MM.1S (cell line): ENCODE measurements at regions not wholly inside any gene's neighbourhood (a gene's known extent, or its start where the extent isn't known, plus 50 kb on each side); places are given as distances from the start of the nearest gene placed in this dataset.
"Not testable (repeated sequence)": the region's sequence is repeated elsewhere in the genome, so short reads cannot be mapped to it uniquely, and the experiment has no call there.

Experiments used
- DNase-seq: peaks from one replicate; pipeline ENCODE4 v3.0.0-alpha.2; 2015
- H2AFZ ChIP-seq: fragments of 300-600 bp; sonication (generic); 2 replicates; pipeline ENCODE4 v1.6.0; 2016; ENCODE audit warnings: antibody characterized with exemption, low read length
- H3F3A ChIP-seq: fragments of 300-600 bp; sonication (generic); 2 replicates; pipeline ENCODE4 v1.6.1; 2016; ENCODE audit warnings: mild to moderate bottlenecking, antibody characterized with exemption, low read length, moderate library complexity, mixed read lengths; ENCODE audit not compliant: insufficient read depth
- H3K27ac ChIP-seq: fragments of 300-600 bp; sonication (generic); 2 replicates; pipeline ENCODE4 v1.5.1; 2016; ENCODE audit warnings: mild to moderate bottlenecking, low read length
- H3K27me3 ChIP-seq: fragments of 300-600 bp; sonication (generic); replicated peaks from 2 replicates; pipeline ENCODE4 v1.6.0; 2016; ENCODE audit warnings: low read length; ENCODE audit not compliant: insufficient read depth
- H3K36me3 ChIP-seq: fragments of 300-600 bp; sonication (generic); replicated peaks from 2 replicates; pipeline ENCODE4 v1.6.1; 2016; ENCODE audit warnings: mild to moderate bottlenecking, low read length, mixed read lengths; ENCODE audit not compliant: insufficient read depth
- H3K4me1 ChIP-seq: fragments of 300-600 bp; sonication (generic); 2 replicates; pipeline ENCODE4 v1.6.1; 2016; ENCODE audit warnings: low read length, mixed read lengths
- H3K4me2 ChIP-seq: fragments of 300-600 bp; sonication (generic); 2 replicates; pipeline ENCODE4 v1.6.0; 2016; ENCODE audit warnings: low read depth, low read length
- H3K4me3 ChIP-seq: fragments of 300-600 bp; sonication (generic); 2 replicates; pipeline ENCODE4 v1.5.1; 2016; ENCODE audit warnings: low read length, mixed read lengths
- H3K79me2 ChIP-seq: fragments of 300-600 bp; sonication (generic); 2 replicates; pipeline ENCODE4 v1.6.1; 2016; ENCODE audit warnings: mixed run types, low read length, mixed read lengths
- H3K9ac ChIP-seq: fragments of 300-600 bp; sonication (generic); 2 replicates; pipeline ENCODE4 v1.6.1; 2016; ENCODE audit warnings: low read length, mixed read lengths
- H3K9me2 ChIP-seq: fragments of 300-600 bp; sonication (generic); replicated peaks from 2 replicates; pipeline ENCODE4 v1.6.1; 2016; ENCODE audit warnings: mild to moderate bottlenecking, low read length, mixed read lengths; ENCODE audit not compliant: insufficient read depth
- H3K9me3 ChIP-seq: fragments of 300-600 bp; sonication (generic); replicated peaks from 2 replicates; pipeline ENCODE4 v1.6.1; 2016; ENCODE audit warnings: mild to moderate bottlenecking, low read length, mixed read lengths; ENCODE audit not compliant: insufficient read depth
- H4K20me1 ChIP-seq: fragments of 300-600 bp; sonication (generic); 2 replicates; pipeline ENCODE4 v1.6.1; 2016; ENCODE audit warnings: mild to moderate bottlenecking, low read length, moderate library complexity, mixed read lengths; ENCODE audit not compliant: insufficient read depth
- EZH2 ChIP-seq: fragments of 300-600 bp; sonication (generic); optimal IDR thresholded peaks from 2 replicates; pipeline ENCODE3; 2017; ENCODE audit warnings: low read depth, mild to moderate bottlenecking, antibody characterized with exemption, low read length, mixed read lengths
- EZH2phosphoT487 ChIP-seq: fragments of 300-600 bp; sonication (generic); IDR thresholded peaks from 2 replicates; pipeline ENCODE4 v1.6.1; 2018; ENCODE audit warnings: antibody characterized with exemption, low read length
- TF ChIP-seq, protein P1 (sequence below): fragments of 300-600 bp; sonication (generic); IDR thresholded peaks from 2 replicates; pipeline ENCODE4 v1.5.1; 2016; ENCODE audit warnings: antibody characterized with exemption, low read length, mixed read lengths

DNA sequence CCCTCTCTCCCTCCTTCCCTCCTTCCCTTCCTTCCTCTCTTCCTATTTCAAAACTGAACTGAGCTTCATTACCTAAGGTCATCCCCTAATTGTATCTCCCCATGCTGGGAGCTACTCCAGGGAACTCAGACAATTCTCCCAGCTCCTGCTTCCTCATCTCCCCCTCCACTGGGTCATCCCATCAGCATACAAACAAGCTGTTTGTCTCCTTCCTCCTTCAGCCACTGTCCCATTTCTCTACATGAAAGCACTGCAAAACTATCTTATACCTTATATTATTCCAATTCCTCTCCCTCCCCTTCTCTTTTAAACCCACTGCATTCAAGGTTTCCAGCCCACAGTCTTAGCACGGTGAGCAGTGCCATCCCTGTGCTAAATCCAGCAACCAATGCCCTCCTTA, 262.4 kb downstream of the AGTPBP1 start:
- no peak for DNase-seq
- TF ChIP-seq, protein P1, sequence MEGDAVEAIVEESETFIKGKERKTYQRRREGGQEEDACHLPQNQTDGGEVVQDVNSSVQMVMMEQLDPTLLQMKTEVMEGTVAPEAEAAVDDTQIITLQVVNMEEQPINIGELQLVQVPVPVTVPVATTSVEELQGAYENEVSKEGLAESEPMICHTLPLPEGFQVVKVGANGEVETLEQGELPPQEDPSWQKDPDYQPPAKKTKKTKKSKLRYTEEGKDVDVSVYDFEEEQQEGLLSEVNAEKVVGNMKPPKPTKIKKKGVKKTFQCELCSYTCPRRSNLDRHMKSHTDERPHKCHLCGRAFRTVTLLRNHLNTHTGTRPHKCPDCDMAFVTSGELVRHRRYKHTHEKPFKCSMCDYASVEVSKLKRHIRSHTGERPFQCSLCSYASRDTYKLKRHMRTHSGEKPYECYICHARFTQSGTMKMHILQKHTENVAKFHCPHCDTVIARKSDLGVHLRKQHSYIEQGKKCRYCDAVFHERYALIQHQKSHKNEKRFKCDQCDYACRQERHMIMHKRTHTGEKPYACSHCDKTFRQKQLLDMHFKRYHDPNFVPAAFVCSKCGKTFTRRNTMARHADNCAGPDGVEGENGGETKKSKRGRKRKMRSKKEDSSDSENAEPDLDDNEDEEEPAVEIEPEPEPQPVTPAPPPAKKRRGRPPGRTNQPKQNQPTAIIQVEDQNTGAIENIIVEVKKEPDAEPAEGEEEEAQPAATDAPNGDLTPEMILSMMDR = no peak
- no peak for TF ChIP-seq EZH2
- TF ChIP-seq EZH2phosphoT487 = no peak
- no peaks in the 10 kb centered on the region for H3K4me1 ChIP-seq
- no peak overlapping the region for H2AFZ ChIP-seq
- no peaks in the 10 kb centered on the region for H3K9me3 ChIP-seq
- no peak overlapping the region for H3K4me3 ChIP-seq
- H3F3A ChIP-seq = no peaks in the 10 kb centered on the region
- no peak overlapping the region for H3K9ac ChIP-seq
- no peak overlapping the region for H3K4me2 ChIP-seq
- H3K79me2 ChIP-seq = no peaks in the 10 kb centered on the region
- no peaks in the 10 kb centered on the region for H3K36me3 ChIP-seq
- no peaks in the 10 kb centered on the region for H4K20me1 ChIP-seq
- no peaks in the 10 kb centered on the region for H3K9me2 ChIP-seq
- no peaks in the 10 kb centered on the region for H3K27me3 ChIP-seq
- no peak overlapping the region for H3K27ac ChIP-seq

DNA sequence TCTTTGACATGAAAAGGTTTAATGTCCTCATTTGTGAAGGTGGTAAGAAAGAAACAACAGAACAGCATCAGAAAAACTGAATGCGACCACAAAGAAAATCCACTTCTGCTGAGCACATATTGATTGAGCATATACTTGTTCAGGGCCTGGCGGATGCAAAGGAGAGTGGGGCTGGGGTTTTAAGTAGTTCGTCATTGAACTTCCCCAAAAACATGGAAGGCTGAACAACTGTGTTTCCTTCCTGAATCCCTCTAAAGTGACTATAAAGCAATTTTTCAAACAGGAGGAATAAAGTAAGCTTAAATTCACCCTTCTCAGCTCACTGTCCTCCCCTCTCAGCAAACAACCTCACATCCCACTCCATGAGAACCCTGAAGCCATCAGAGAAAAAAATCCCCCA, 262.9 kb downstream of the AGTPBP1 start:
- Histone ChIP-seq H2AFZ (no peak overlapping the region), H3K27ac (no peak overlapping the region), H4K20me1 (no peaks in the 10 kb centered on the region), H3K9me3 (no peaks in the 10 kb centered on the region), H3K4me1 (no peaks in the 10 kb centered on the region), H3K36me3 (no peaks in the 10 kb centered on the region), H3K9ac (no peak overlapping the region), H3K4me2 (no peak overlapping the region), H3K4me3 (no peak overlapping the region), H3K27me3 (no peaks in the 10 kb centered on the region), H3F3A (no peaks in the 10 kb centered on the region), H3K9me2 (no peaks in the 10 kb centered on the region), H3K79me2 (no peaks in the 10 kb centered on the region)
- TF ChIP-seq, protein P1 = no peak
- no peak for TF ChIP-seq EZH2phosphoT487
- no peak for TF ChIP-seq EZH2
- no peak for DNase-seq

DNA sequence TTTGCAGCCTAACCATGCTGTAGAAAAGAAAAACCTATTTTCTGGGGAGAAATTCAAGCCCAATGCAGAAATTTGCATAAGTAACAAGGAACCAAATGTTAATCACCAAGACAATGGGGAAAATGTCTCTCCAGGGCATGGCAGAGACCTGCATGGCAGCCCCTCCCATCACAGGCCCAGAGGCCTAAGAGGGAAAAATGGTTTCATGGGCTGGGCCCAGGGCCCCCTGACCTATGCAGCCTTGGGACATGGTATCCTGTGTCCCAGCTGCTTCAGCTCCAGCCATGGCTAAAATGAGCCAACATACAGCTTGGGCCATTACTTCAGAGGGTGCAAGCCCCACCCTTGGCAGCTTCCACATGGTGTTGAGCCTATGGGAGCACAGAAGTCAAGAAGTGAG, 266.9 kb downstream of the AGTPBP1 start:
- H3K9ac ChIP-seq, H3K27me3 ChIP-seq, H3K4me3 ChIP-seq, H3K9me2 ChIP-seq, H3K4me2 ChIP-seq, H3K36me3 ChIP-seq, H3K79me2 ChIP-seq, H4K20me1 ChIP-seq, DNase-seq, H3F3A ChIP-seq, H3K9me3 ChIP-seq, H2AFZ ChIP-seq, H3K4me1 ChIP-seq, H3K27ac ChIP-seq: not testable (repeated sequence)

DNA sequence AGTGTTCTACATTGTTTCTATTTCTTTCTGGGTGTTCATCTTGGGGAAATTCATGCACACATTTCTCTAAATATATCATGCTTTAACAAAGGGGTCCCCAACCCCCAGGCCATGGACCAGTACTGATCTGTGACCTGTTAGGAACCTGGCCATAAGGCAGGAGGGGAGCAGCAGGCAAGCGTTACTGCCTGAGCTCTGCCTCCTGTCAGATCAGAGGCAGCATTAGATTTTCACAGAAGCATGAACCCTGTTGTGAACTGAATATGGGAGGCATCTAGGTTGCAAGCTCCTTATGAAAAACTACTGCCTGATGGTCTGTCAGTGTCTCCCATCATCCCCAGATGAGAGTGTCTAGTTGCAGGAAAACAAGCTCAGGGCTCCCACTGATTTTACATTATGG, 270.0 kb downstream of the AGTPBP1 start:
- Histone ChIP-seq H3K27me3 (no peaks in the 10 kb centered on the region), H3K4me3 (no peak overlapping the region), H3K27ac (no peak overlapping the region), H3K79me2 (no peaks in the 10 kb centered on the region), H2AFZ (no peak overlapping the region), H3K4me2 (no peak overlapping the region), H3K9me3 (no peaks in the 10 kb centered on the region), H3K4me1 (no peaks in the 10 kb centered on the region), H3K36me3 (no peaks in the 10 kb centered on the region), H4K20me1 (no peaks in the 10 kb centered on the region), H3F3A (no peaks in the 10 kb centered on the region), H3K9ac (no peak overlapping the region), H3K9me2 (no peaks in the 10 kb centered on the region)
- no peak for DNase-seq
- TF ChIP-seq, protein P1 = no peak
- TF ChIP-seq EZH2 (no peak), EZH2phosphoT487 (no peak)
